Erythroblast (primary cell): ENCODE measurements at regions not wholly inside any gene's neighbourhood (a gene's known extent, or its start where the extent isn't known, plus 50 kb on each side); places are given as distances from the start of the nearest gene placed in this dataset.

ENCODE experiments used
- GATA1 ChIP-seq: IDR thresholded peaks from 2 replicates; pipeline ENCODE4 v1.6.1; 2011; ENCODE audit warnings: low read depth, mild to moderate bottlenecking, control low read depth, low read length, moderate library complexity
- POLR2A ChIP-seq: IDR thresholded peaks from 2 replicates; pipeline ENCODE4 v1.6.1; 2011; ENCODE audit warnings: mild to moderate bottlenecking, low read length

- TF ChIP-seq POLR2A (no peak), GATA1 (no peak)
Measured at GRCh38 chr1:187922255-187922654, 1093.5 kb downstream of the PLA2G4A start.
